ENCODE measurements at regions not wholly inside any gene's neighbourhood (a gene's known extent, or its start where the extent isn't known, plus 50 kb on each side); places are given as distances from the start of the nearest gene placed in this dataset.

DNA sequence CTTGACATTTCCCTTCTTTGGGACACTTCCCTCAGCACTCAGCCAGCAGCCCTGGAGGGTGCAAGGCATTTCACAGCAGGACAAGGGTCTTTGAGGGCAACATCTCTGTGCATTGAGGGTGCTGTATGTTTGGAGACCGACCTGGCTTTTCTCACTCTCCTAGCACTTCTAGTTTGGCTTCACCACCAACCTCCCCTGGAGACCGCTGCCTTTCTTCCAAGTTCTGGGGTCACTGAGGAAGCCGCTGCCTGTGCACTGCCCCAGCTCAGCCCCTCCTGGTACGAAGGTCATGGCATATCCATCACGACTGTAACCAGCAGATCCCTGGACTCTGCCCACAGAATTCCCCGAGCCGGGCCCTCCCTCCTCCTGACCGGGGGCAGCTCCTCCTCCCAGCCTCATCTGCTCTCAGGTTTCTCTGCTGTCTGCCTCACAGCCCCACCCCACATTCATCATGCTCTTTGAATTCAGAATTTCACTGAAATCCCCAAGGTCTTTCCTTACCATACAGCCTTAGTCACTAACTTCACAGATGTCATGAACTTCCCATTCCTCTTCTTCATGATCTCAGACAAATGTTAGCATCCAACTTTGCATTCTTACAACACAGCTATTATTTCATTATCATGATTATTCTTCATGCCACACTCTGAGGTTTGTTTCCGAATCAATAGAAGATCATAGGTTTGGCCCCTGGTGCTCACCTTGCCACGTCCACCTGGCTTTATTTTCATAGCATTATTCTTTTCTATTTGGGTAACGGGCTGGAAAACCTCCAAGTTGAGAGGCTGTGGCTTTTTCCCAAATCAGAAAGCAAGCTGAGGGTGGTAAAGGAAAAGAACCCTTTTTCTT lies 113.0 kb upstream of the COPS8 start (continued):
- TF ChIP-seq, protein P1, sequence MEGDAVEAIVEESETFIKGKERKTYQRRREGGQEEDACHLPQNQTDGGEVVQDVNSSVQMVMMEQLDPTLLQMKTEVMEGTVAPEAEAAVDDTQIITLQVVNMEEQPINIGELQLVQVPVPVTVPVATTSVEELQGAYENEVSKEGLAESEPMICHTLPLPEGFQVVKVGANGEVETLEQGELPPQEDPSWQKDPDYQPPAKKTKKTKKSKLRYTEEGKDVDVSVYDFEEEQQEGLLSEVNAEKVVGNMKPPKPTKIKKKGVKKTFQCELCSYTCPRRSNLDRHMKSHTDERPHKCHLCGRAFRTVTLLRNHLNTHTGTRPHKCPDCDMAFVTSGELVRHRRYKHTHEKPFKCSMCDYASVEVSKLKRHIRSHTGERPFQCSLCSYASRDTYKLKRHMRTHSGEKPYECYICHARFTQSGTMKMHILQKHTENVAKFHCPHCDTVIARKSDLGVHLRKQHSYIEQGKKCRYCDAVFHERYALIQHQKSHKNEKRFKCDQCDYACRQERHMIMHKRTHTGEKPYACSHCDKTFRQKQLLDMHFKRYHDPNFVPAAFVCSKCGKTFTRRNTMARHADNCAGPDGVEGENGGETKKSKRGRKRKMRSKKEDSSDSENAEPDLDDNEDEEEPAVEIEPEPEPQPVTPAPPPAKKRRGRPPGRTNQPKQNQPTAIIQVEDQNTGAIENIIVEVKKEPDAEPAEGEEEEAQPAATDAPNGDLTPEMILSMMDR (CRISPR knock-in tag; IDR thresholded peaks at IDR 0.05): 0 out of 2 replicates have a peak, but pooled peaks have one; percentile 7
- TF ChIP-seq IRF2 (CRISPR knock-in tag; IDR thresholded peaks at IDR 0.05): peak; percentile 56; the same call in 1 of the 2 replicates
- TF ChIP-seq ZNF263 (CRISPR knock-in tag; IDR thresholded peaks at IDR 0.05): peak; percentile 91
- TF ChIP-seq EHMT2 (IDR thresholded peaks at IDR 0.05; ENCODE audit: borderline replicate concordance, low read depth, low read length): 0 out of 2 replicates have a peak, but pooled peaks have one; percentile 33
- no peak for TF ChIP-seq CBX2 (IDR thresholded peaks at IDR 0.05; ENCODE audit: low read depth, low read length)
- no peak for TF ChIP-seq CBX2 (CRISPR knock-in tag; IDR thresholded peaks at IDR 0.05; ENCODE audit: low read depth)
- peak; percentile 74 for TF ChIP-seq KDM6A (CRISPR knock-in tag; IDR thresholded peaks at IDR 0.05; ENCODE audit: low read depth)
- no peak for TF ChIP-seq PRMT3 (CRISPR knock-in tag; IDR thresholded peaks at IDR 0.05; ENCODE audit: borderline replicate concordance, low read depth)
- peak; percentile 51; the same call in 1 of the 2 replicates for TF ChIP-seq NR2C2 (CRISPR knock-in tag; IDR thresholded peaks at IDR 0.05; ENCODE audit: borderline replicate concordance)
- TF ChIP-seq, protein P2, sequence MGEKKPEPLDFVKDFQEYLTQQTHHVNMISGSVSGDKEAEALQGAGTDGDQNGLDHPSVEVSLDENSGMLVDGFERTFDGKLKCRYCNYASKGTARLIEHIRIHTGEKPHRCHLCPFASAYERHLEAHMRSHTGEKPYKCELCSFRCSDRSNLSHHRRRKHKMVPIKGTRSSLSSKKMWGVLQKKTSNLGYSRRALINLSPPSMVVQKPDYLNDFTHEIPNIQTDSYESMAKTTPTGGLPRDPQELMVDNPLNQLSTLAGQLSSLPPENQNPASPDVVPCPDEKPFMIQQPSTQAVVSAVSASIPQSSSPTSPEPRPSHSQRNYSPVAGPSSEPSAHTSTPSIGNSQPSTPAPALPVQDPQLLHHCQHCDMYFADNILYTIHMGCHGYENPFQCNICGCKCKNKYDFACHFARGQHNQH (CRISPR knock-in tag; IDR thresholded peaks at IDR 0.05): 0 out of 2 replicates have a peak, but pooled peaks have one; percentile 48
- peak; percentile 25; the same call in 1 of the 2 replicates for TF ChIP-seq SOX5 (CRISPR knock-in tag; IDR thresholded peaks at IDR 0.05; ENCODE audit: borderline replicate concordance)
- TF ChIP-seq TBL1XR1 (IDR thresholded peaks at IDR 0.05; ENCODE audit: borderline replicate concordance, low read length, partially characterized antibody): no peak
- no peak for TF ChIP-seq TAF15 (IDR thresholded peaks at IDR 0.05; ENCODE audit: low read depth, low read length, poor library complexity, severe bottlenecking)
- no peak for TF ChIP-seq RFX5 (IDR thresholded peaks at IDR 0.05; ENCODE audit: low read depth, low read length)
- TF ChIP-seq, protein P3, sequence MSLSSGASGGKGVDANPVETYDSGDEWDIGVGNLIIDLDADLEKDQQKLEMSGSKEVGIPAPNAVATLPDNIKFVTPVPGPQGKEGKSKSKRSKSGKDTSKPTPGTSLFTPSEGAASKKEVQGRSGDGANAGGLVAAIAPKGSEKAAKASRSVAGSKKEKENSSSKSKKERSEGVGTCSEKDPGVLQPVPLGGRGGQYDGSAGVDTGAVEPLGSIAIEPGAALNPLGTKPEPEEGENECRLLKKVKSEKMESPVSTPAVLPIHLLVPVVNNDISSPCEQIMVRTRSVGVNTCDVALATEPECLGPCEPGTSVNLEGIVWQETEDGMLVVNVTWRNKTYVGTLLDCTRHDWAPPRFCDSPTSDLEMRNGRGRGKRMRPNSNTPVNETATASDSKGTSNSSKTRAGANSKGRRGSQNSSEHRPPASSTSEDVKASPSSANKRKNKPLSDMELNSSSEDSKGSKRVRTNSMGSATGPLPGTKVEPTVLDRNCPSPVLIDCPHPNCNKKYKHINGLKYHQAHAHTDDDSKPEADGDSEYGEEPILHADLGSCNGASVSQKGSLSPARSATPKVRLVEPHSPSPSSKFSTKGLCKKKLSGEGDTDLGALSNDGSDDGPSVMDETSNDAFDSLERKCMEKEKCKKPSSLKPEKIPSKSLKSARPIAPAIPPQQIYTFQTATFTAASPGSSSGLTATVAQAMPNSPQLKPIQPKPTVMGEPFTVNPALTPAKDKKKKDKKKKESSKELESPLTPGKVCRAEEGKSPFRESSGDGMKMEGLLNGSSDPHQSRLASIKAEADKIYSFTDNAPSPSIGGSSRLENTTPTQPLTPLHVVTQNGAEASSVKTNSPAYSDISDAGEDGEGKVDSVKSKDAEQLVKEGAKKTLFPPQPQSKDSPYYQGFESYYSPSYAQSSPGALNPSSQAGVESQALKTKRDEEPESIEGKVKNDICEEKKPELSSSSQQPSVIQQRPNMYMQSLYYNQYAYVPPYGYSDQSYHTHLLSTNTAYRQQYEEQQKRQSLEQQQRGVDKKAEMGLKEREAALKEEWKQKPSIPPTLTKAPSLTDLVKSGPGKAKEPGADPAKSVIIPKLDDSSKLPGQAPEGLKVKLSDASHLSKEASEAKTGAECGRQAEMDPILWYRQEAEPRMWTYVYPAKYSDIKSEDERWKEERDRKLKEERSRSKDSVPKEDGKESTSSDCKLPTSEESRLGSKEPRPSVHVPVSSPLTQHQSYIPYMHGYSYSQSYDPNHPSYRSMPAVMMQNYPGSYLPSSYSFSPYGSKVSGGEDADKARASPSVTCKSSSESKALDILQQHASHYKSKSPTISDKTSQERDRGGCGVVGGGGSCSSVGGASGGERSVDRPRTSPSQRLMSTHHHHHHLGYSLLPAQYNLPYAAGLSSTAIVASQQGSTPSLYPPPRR (CRISPR knock-in tag; IDR thresholded peaks at IDR 0.05; ENCODE audit: borderline replicate concordance): peak; percentile 62; the same call in 1 of the 2 replicates
- peak; percentile 83 for TF ChIP-seq MED1 (CRISPR knock-in tag; IDR thresholded peaks at IDR 0.05)
- no peak for TF ChIP-seq SRY (CRISPR knock-in tag; IDR thresholded peaks at IDR 0.05)
- no peak for TF ChIP-seq ZNF282 (IDR thresholded peaks at IDR 0.05; ENCODE audit: partially characterized antibody)
- no peak; the same call in 1 of the 2 replicates for TF ChIP-seq MEIS1 (CRISPR knock-in tag; IDR thresholded peaks at IDR 0.05; ENCODE audit: borderline replicate concordance)
- no peak for TF ChIP-seq KAT2B (IDR thresholded peaks at IDR 0.05; ENCODE audit: borderline replicate concordance, low read depth, low read length)
- 0 out of 2 replicates have a peak, but pooled peaks have one; percentile 12 for TF ChIP-seq GABPB1 (CRISPR knock-in tag; IDR thresholded peaks at IDR 0.05)
- TF ChIP-seq ELF1 (CRISPR knock-in tag; IDR thresholded peaks at IDR 0.05): 0 out of 2 replicates have a peak, but pooled peaks have one; percentile 6
- peak; percentile 82 for TF ChIP-seq ZMYM3 (CRISPR knock-in tag; IDR thresholded peaks at IDR 0.05)

Data from HepG2 (cell line).